ENCODE measurements at regions not wholly inside any gene's neighbourhood (a gene's known extent, or its start where the extent isn't known, plus 50 kb on each side); places are given as distances from the start of the nearest gene placed in this dataset.
"Not testable (repeated sequence)": the region's sequence is repeated elsewhere in the genome, so short reads cannot be mapped to it uniquely, and the experiment has no call there.

DNA sequence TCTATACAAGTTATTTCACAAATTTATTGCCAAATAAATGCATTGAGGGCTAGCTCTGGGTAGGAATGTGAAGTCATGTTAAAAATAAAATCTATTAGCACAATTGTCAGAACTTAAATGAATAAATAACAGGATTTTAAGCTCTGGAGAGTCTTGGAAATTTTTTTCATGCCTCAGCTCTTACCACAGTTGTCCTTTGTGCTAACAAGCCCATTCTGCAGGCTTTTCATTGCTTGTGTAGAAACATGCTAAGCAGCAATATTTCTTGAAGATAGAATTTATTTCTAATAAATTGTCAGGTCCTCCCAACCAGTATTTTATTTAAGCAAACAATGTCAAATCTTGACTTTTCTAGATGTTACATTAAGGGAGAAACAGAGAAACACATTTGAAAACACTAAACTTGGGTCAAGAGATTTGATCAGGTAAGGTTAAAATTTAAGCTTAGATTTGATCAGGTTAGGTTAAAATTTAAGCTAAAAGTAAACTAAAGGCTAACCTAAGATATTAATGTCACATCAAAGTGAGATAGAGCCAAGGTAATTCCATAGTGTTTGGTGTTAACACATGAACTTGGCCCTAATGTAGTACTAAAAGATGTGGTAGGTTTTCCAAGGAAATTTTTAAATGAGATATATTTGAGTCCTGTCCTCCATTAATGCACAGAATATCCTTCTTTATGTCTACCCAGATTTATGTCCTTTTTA, 179.1 kb upstream of the IL1RAPL1 start:
- in situ Hi-C loops (cut with HindIII; ENCODE audit: low pct_unique_long_range_greater_than_20kb, low sequenced_read_pairs), result no loop called here

GRCh38 chrX:28398342-28398741, 188.9 kb upstream of the IL1RAPL1 start:
- in situ Hi-C loops (cut with HindIII; ENCODE audit: low pct_unique_long_range_greater_than_20kb, low sequenced_read_pairs), result no loop called here
- peak; percentile 20 for DNase-seq (ENCODE audit: low read depth)

More for the DNA sequence above, 179.1 kb upstream of the IL1RAPL1 start:
- no peak for DNase-seq (ENCODE audit: low read depth)

GRCh38 chrX:28391528-28391927, 195.7 kb upstream of the IL1RAPL1 start:
- in situ Hi-C loops (cut with HindIII; ENCODE audit: low pct_unique_long_range_greater_than_20kb, low sequenced_read_pairs), result no loop called here
- no peak for DNase-seq (ENCODE audit: low read depth)

DNA sequence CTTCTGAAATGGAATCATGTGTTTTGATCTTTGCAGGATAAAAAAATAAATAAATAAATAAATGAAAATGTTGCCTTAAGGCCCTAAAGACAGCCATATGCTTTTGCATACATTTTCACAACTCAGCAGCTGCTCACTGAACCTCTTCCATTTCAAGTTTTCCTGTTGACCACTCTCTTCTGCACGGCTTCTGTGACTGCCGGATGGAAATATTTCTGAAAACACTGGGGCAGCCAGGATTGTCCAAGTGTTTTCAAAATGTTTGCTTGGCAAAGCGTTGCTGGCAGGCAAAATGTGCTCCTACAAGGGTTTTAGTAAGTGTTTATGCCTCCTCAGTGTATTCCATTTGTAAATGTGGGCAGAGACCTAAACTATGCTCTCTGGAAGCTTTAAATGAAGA, 208.1 kb upstream of the IL1RAPL1 start:
- in situ Hi-C loops (cut with HindIII; ENCODE audit: low pct_unique_long_range_greater_than_20kb, low sequenced_read_pairs), result no loop called here
- DNase-seq (ENCODE audit: low read depth), result no peak

DNA sequence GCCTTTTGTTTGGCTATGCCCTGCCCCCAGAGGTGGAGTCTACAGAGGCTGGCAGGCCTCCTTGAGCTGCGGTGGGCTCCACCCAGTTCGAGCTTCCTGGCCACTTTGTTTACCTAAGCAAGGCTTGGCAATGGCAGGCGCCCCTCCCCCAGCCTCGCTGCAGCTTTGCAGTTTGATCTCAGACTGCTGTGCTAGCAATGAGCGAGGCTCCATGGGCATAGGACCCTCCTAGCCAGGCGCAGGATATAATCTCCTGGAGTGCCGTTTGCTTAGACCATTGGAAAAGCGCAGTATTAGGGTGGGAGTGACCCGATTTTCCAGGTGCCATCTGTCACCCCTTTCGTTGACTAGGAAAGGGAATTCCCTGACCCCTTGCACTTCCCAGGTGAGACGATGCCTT, 219.6 kb upstream of the IL1RAPL1 start:
- DNase-seq (ENCODE audit: low read depth); in situ Hi-C loops (cut with HindIII; ENCODE audit: low pct_unique_long_range_greater_than_20kb, low sequenced_read_pairs): not testable (repeated sequence)

GRCh38 chrX:28351801-28352200, 235.4 kb upstream of the IL1RAPL1 start:
- DNase-seq (ENCODE audit: low read depth), result no peak
- in situ Hi-C loops (cut with HindIII; ENCODE audit: low pct_unique_long_range_greater_than_20kb, low sequenced_read_pairs), result no loop called here

GRCh38 chrX:28349888-28350287, 237.4 kb upstream of the IL1RAPL1 start:
- no peak for DNase-seq (ENCODE audit: low read depth)
- in situ Hi-C loops (cut with HindIII; ENCODE audit: low pct_unique_long_range_greater_than_20kb, low sequenced_read_pairs), result no loop called here

GRCh38 chrX:28347476-28347875, 239.8 kb upstream of the IL1RAPL1 start:
- in situ Hi-C loops (cut with HindIII; ENCODE audit: low pct_unique_long_range_greater_than_20kb, low sequenced_read_pairs), result no loop called here
- no peak for DNase-seq (ENCODE audit: low read depth)

- no peak for DNase-seq (ENCODE audit: low read depth)
- in situ Hi-C loops (cut with HindIII; ENCODE audit: low pct_unique_long_range_greater_than_20kb, low sequenced_read_pairs), result no loop called here
Observed at GRCh38 chrX:28329156-28329555, 258.1 kb upstream of the IL1RAPL1 start.

- DNase-seq (ENCODE audit: low read depth), result no peak
- in situ Hi-C loops (cut with HindIII; ENCODE audit: low pct_unique_long_range_greater_than_20kb, low sequenced_read_pairs), result no loop called here
Observed at GRCh38 chrX:28324321-28324721, 262.9 kb upstream of the IL1RAPL1 start.

DNA sequence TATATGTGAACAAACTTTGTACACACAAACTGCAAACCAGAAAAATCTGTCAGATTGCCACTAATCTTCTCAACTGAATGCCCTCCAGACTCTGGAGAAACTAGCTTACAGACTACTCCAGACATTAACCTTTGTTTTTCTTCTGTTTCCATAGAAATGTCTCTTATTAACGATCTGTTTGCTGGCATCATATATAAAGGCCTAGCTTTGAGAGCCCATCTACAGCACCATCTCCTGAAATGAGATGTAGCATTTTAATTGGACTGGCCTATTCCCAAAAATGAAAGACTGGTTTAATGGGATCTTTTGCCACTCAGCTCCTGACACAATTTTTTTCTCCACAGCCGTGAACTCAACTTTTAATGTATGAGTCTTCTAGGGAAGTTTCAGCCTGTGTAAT, 266.0 kb upstream of the IL1RAPL1 start:
- no peak for DNase-seq (ENCODE audit: low read depth)
- in situ Hi-C loops (cut with HindIII; ENCODE audit: low pct_unique_long_range_greater_than_20kb, low sequenced_read_pairs), result no loop called here

DNA sequence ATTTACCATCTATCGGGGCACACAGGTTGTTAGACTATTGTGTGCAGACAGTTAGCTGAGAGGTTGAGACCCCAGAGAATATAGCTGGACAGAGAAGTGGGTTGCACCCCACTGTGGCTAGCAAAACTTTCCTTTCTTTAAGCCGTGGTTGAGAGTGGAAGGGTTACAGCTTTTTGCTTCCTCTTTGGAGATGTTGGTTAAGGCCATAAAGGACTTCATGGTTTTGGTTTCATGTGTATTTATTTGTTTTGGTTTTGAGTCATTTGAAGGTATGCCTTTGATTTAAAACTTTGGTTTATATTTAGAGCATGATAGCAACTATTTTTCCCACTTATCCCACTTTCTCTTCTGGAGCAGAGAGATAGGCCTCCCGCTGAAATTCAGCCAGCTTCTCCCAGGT, 274.3 kb upstream of the IL1RAPL1 start:
- in situ Hi-C loops (cut with HindIII; ENCODE audit: low pct_unique_long_range_greater_than_20kb, low sequenced_read_pairs), result no loop called here
- peak; percentile 19 for DNase-seq (ENCODE audit: low read depth)

- peak; percentile 4 for DNase-seq (ENCODE audit: low read depth)
- in situ Hi-C loops (cut with HindIII; ENCODE audit: low pct_unique_long_range_greater_than_20kb, low sequenced_read_pairs), result no loop called here
Observed at GRCh38 chrX:28312259-28312658, 275.0 kb upstream of the IL1RAPL1 start.

GRCh38 chrX:28311466-28311865, 275.8 kb upstream of the IL1RAPL1 start:
- peak; percentile 0 for DNase-seq (ENCODE audit: low read depth)
- in situ Hi-C loops (cut with HindIII; ENCODE audit: low pct_unique_long_range_greater_than_20kb, low sequenced_read_pairs), result no loop called here

DNA sequence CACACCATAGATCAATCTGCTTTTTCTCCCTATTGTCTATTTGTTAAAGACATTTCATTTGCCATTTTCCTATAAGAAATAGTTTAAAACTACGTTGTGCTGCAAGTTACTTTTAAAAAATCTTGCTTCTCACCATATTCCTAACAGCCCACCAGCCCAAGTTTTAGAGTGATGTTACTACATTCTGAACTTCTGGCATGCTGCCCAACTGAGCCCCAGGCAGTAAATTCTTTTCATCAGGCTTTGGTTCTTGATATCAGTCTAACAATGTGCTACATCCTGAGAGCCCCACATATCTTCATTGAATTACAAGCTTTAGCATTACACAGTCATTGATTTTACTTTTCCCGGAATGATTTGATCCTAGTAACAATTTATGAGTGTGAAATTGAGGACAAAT, 283.8 kb upstream of the IL1RAPL1 start:
- DNase-seq (ENCODE audit: low read depth), result no peak
- in situ Hi-C loops (cut with HindIII; ENCODE audit: low pct_unique_long_range_greater_than_20kb, low sequenced_read_pairs), result no loop called here

DNA sequence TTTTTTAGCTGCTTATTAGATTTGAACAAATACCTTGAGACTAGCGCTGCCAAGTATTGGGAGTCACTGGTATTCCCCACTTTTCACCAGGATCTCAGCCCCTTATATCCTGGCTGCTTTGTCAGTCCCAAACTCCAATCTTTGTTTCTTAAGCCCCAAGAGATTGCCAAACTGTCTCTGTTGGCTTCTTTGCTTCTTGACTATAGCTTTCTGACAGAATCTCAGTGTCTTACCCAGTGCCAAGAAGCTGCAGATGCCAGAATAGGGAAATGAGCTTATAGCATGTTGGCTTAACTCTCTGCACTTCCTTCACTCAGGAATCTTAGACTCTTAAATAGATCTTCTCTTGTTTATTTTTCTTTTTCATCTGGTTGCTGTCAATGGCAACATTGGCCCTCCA, 297.5 kb upstream of the DCAF8L1 start:
- in situ Hi-C loops (cut with HindIII; ENCODE audit: low pct_unique_long_range_greater_than_20kb, low sequenced_read_pairs), result no loop called here
- no peak for DNase-seq (ENCODE audit: low read depth)

- in situ Hi-C loops (cut with HindIII; ENCODE audit: low pct_unique_long_range_greater_than_20kb, low sequenced_read_pairs), result no loop called here
- no peak for DNase-seq (ENCODE audit: low read depth)
Observed at GRCh38 chrX:28278251-28278650, 297.0 kb upstream of the DCAF8L1 start.

DNA sequence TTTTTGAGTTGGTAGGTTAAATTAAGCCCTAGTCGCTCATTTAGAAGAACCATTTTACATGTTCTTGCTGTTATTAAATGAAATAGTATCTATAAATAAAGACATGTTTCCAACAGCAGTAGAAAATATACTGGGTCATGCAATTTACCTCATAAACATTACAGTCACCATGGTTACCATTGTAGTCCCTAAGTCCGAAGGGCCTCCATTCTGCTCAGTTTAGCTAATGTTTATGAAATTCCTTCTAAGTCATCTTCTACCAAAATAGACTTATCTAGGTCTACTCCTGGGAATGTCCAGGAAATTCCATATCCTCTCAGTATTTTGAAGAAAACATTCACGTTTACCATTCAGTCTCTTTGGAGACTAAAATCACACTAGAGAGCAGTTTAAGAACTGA, 292.5 kb upstream of the DCAF8L1 start:
- in situ Hi-C loops (cut with HindIII; ENCODE audit: low pct_unique_long_range_greater_than_20kb, low sequenced_read_pairs), result no loop called here
- no peak for DNase-seq (ENCODE audit: low read depth)

DNA sequence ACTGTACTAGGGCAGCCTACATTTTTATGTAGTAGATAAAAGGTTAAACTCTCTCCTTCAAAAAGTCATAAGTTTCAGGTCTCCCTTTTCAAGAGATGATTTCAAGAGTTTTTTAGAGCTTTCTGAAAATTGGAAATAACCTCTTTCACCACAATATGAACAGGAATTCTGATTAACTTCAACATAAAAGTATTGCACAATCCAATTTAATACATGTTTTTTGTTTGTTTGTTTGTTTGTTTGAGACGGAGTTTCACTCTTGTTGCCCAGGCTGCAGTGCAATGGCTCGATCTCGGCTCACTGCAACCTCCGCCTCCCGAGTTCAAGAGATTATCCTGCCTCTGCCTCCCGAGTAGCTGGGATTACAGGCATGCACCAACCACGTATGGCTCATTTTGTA, 265.4 kb upstream of the DCAF8L1 start:
- in situ Hi-C loops (cut with HindIII; ENCODE audit: low pct_unique_long_range_greater_than_20kb, low sequenced_read_pairs), result no loop called here
- no peak for DNase-seq (ENCODE audit: low read depth)

- in situ Hi-C loops (cut with HindIII; ENCODE audit: low pct_unique_long_range_greater_than_20kb, low sequenced_read_pairs), result no loop called here
- no peak for DNase-seq (ENCODE audit: low read depth)
Observed at GRCh38 chrX:28229217-28229616, 248.0 kb upstream of the DCAF8L1 start.
